Uterus (tissue), 3 donors: ENCODE measurements at regions not wholly inside any gene's neighbourhood (a gene's known extent, or its start where the extent isn't known, plus 50 kb on each side); places are given as distances from the start of the nearest gene placed in this dataset.

Experiments used
- DNase-seq, 2 donors: peaks; one replicate each; pipeline ENCODE4 v3.0.0-alpha.2; 2019 to 2020
- H3K27ac ChIP-seq, 2 donors: fragments of 200-600 bp; sonication (generic); 1 replicate in 1 of 2; 2 replicates in 1 of 2; pipeline ENCODE4 v1.5.1; 2016 to 2018
- H3K27me3 ChIP-seq, 2 donors: fragments of 200-600 bp; sonication (generic); one replicate each; pipeline ENCODE4 v1.5.1; 2018 to 2019; ENCODE audit warnings: control low read depth in 1 of 2
- H3K36me3 ChIP-seq, 2 donors: fragments of 200-600 bp; sonication (generic); one replicate each; pipeline ENCODE4 v1.5.1; 2019; ENCODE audit warnings: control low read depth in 1 of 2
- H3K4me1 ChIP-seq, 2 donors: fragments of 200-600 bp; sonication (generic); one replicate each; pipeline ENCODE4 v1.5.1; 2018 to 2019; ENCODE audit warnings: control low read depth in 1 of 2
- H3K4me3 ChIP-seq, 2 donors: fragments of 200-600 bp; sonication (generic); 1 replicate in 1 of 2; 2 replicates in 1 of 2; pipeline ENCODE4 v1.5.1; 2018 to 2019; ENCODE audit warnings: mild to moderate bottlenecking in 1 of 2
- H3K9me3 ChIP-seq, 2 donors: fragments of 200-600 bp; sonication (generic); one replicate each; pipeline ENCODE4 v1.5.1; 2019; ENCODE audit warnings: control low read depth in 1 of 2
- POLR2A ChIP-seq, 2 donors: fragments of 450-650 bp; IDR thresholded peaks; one replicate each; pipeline ENCODE4 v1.6.1; 2016; ENCODE audit warnings: antibody characterized with exemption in 2 of 2, mild to moderate bottlenecking in 1 of 2, moderate library complexity in 1 of 2
- intact Hi-C: fragments of 100-400 bp; cut with DNase I; formaldehyde crosslinking; loops from one replicate; pipeline ENCODE4 v1.15.1; 2023; ENCODE audit warnings: low total_unique reads
- TF ChIP-seq, protein P1 (sequence below), 4 experiments: fragments of 200-600 bp in 2 of 4; fragments of 450-650 bp in 2 of 4; sonication (generic) in 2 of 4; IDR thresholded peaks; one replicate each; pipeline ENCODE4 v1.5.1; 2016 to 2019; ENCODE audit warnings: antibody characterized with exemption in 4 of 4, mild to moderate bottlenecking in 2 of 4, moderate library complexity in 1 of 4
- donor health status: DM: yes; HTN: yes; CAD: no.

DNA sequence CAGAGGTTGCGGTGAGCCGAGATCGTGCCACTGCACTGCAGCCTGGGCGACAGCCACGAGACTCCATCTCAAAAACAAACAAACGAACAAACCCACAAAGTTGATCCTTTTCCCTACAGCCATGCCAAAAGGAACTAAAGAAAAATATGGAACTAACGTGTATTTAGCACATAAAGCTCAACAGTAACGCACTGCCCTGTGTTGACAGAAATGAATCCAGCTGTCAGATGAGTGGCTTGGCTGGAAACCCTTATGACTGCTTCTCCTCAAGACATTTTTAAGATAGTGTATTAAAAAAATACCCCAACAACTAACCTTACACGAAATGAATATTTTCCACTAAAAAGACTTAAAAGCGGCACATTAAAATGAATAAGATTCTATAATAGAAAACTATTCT is 62.9 kb upstream of the TUBA3E start:
- no peak overlapping the region for H3K27ac ChIP-seq
- H3K9me3 ChIP-seq, result no peaks in the 10 kb centered on the region
- no peaks in the 10 kb centered on the region for H3K4me1 ChIP-seq
- no peaks in the 10 kb centered on the region for H3K36me3 ChIP-seq
- TF ChIP-seq POLR2A (IDR thresholded peaks at IDR 0.05), result no peak
- TF ChIP-seq, protein P1, sequence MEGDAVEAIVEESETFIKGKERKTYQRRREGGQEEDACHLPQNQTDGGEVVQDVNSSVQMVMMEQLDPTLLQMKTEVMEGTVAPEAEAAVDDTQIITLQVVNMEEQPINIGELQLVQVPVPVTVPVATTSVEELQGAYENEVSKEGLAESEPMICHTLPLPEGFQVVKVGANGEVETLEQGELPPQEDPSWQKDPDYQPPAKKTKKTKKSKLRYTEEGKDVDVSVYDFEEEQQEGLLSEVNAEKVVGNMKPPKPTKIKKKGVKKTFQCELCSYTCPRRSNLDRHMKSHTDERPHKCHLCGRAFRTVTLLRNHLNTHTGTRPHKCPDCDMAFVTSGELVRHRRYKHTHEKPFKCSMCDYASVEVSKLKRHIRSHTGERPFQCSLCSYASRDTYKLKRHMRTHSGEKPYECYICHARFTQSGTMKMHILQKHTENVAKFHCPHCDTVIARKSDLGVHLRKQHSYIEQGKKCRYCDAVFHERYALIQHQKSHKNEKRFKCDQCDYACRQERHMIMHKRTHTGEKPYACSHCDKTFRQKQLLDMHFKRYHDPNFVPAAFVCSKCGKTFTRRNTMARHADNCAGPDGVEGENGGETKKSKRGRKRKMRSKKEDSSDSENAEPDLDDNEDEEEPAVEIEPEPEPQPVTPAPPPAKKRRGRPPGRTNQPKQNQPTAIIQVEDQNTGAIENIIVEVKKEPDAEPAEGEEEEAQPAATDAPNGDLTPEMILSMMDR (IDR thresholded peaks at IDR 0.05), result no peak
- DNase-seq, result no peak
- intact Hi-C loops, result no loop called here
- no peaks in the 10 kb centered on the region for H3K27me3 ChIP-seq
- no peak overlapping the region for H3K4me3 ChIP-seq

DNA sequence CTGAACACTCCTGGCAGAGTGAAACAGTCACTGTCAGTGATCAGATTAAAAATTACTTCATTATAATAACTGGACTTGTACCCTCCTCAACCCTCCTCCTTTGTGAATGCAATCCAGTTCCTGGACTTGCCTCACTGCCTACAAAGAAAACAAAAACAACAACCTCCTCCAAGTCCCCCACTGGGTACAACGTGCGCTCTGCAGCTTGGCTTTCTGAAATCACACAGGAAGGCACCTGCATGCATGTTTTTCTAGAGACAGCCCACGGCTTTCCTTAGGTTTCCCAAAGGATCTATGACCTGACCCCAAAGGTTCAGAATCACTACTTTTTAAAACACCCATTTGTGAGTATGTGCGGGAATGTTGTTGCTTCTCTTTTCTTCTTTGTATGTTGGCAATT is 61.4 kb upstream of the TUBA3E start:
- H3K4me3 ChIP-seq, result no peak overlapping the region
- H3K27ac ChIP-seq, result no peak overlapping the region
- H3K27me3 ChIP-seq, result no peaks in the 10 kb centered on the region
- intact Hi-C loops, result no loop called here
- DNase-seq, result no peak
- no peaks in the 10 kb centered on the region for H3K9me3 ChIP-seq
- H3K4me1 ChIP-seq, result no peaks in the 10 kb centered on the region
- H3K36me3 ChIP-seq, result no peaks in the 10 kb centered on the region
- no peak for TF ChIP-seq POLR2A (IDR thresholded peaks at IDR 0.05)
- TF ChIP-seq, protein P1 (IDR thresholded peaks at IDR 0.05), result no peak

DNA sequence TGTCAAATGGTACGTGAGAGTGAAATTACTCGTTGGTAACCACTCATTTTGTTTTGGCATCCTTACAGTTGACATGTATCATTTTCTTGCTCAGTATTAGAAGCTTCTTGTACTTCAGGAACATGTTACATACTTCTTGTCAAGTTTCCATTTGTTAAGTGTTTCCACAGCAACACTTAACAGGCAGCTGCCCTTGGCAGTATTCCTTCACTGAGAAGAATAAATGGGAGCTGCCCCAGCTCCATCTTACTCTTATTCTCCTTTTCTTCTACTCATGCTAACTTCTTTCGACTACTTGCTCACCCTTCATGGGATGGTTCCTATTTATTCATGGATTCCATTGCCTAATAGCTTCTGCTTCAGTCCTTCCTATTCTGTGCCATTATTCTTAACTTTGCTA is 60.1 kb upstream of the TUBA3E start:
- no peaks in the 10 kb centered on the region for H3K27me3 ChIP-seq
- H3K27ac ChIP-seq, result peak overlapping the region in 1 of 2 donors; percentile 22
- H3K9me3 ChIP-seq, result no peaks in the 10 kb centered on the region
- TF ChIP-seq, protein P1 (IDR thresholded peaks at IDR 0.05), result no peak
- TF ChIP-seq POLR2A (IDR thresholded peaks at IDR 0.05), result no peak
- H3K4me3 ChIP-seq, result no peak overlapping the region
- H3K36me3 ChIP-seq, result no peaks in the 10 kb centered on the region
- no peak for DNase-seq
- intact Hi-C loops, result no loop called here
- H3K4me1 ChIP-seq, result no peaks in the 10 kb centered on the region

DNA sequence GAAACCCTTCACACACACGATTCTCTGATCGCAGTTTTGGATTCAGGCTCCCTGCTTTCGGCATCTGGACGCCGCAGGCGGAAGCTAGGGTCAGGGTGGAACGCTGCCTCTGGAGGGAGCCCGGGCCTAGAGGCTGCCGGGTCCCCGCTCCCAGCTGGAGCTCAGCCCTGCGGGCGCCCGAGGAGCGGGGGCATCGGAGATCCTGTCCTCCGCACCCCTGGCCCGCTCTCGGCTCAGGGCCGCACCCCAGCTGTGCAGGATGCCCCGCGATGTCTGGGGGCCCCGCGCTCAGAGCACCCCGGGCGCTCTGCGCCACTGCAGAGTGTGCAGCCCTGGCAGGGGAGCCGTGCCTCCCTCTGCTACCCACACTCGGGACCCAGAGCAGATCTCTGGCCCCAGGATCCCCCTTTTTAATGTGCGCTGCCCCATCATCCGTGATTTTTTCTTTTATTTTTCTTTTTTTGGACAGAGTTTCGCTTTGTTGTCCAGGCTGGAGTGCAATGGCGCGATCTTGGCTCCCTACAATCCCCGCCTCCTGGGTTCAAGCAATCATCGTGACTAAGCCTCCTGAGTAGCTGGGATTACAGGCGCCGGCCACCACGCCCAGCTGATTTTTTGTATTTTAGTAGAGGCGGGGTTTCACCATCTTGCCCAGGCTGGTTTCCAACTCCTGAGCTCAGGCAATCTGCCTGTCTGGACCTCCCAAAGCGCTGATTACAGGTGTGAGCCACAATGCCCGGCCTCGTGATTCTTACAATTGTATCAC is 54.8 kb upstream of the TUBA3E start:
- H3K4me1 ChIP-seq, result no peaks in the 10 kb centered on the region
- no peaks in the 10 kb centered on the region for H3K9me3 ChIP-seq
- no peaks in the 10 kb centered on the region for H3K36me3 ChIP-seq
- no peak overlapping the region for H3K27ac ChIP-seq
- H3K4me3 ChIP-seq, result peak overlapping the region; percentile 9 to 25
- intact Hi-C loops, result no loop called here
- no peak for DNase-seq
- H3K27me3 ChIP-seq, result no peaks in the 10 kb centered on the region
- TF ChIP-seq, protein P1 (IDR thresholded peaks at IDR 0.05), result no peak
- TF ChIP-seq POLR2A (IDR thresholded peaks at IDR 0.05), result no peak

DNA sequence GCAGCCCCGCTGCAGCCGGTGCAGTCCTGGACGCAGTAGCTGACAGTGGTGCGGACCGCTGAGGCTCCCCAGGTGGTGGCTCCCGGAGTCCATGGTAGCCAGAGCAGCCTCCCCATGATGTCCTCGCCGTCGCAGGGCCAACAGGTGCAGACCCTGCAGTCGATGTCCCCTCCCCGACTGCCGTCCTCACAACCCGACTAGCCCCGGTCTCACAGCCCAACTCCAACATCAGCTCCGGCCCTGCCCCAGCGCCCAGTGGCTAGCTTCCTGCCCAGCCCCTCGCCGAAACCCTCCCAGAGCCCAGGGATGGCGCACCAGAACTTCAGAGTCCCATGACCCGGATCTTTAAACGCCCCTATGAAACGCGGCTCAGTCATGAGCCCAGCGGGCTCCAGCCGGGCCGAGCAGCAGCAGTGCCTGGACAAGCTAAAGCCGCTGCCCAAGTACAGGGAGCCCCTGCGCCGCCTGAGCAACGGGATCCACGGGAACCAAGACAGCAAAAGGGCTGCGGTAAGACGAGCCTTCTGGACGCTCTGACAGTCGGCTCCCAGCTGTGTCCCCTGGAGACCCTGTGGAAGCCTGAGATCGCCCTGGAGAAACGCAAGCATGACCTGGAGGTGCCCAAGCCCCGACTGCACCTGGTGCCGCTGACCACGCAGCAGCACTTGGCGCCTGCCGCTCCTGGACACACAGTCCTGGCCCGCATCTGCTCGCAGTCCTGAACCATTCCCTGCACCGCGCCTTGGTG is 53.8 kb upstream of the TUBA3E start:
- Histone ChIP-seq H3K4me1 (no peaks in the 10 kb centered on the region), H3K27me3 (no peaks in the 10 kb centered on the region), H3K9me3 (no peaks in the 10 kb centered on the region), H3K27ac (no peak overlapping the region), H3K4me3 (no peak overlapping the region), H3K36me3 (no peaks in the 10 kb centered on the region)
- TF ChIP-seq, protein P1 (IDR thresholded peaks at IDR 0.05), result no peak
- TF ChIP-seq POLR2A (IDR thresholded peaks at IDR 0.05), result no peak
- intact Hi-C loops, result no loop called here
- no peak for DNase-seq
